Right atrium auricular region (tissue), 2 donors: ENCODE measurements at regions not wholly inside any gene's neighbourhood (a gene's known extent, or its start where the extent isn't known, plus 50 kb on each side); places are given as distances from the start of the nearest gene placed in this dataset.

Experiments used
- DNase-seq: peaks from one replicate; pipeline ENCODE4 v3.0.0-alpha.2; 2019; ENCODE audit warnings: low spot score
- H3K27ac ChIP-seq, 2 donors: fragments of 200-600 bp; sonication (generic); 1 replicate in 1 of 2; 2 replicates in 1 of 2; pipeline ENCODE4 v1.5.1; 2016 to 2019
- H3K27me3 ChIP-seq, 2 donors: fragments of 200-600 bp; sonication (generic); one replicate each; pipeline versions ENCODE4 v1.5.1 to v1.6.0; 2017 to 2019
- H3K36me3 ChIP-seq: fragments of 200-600 bp; sonication (generic); one replicate; pipeline ENCODE4 v1.5.1; 2016
- H3K4me1 ChIP-seq, 2 donors: fragments of 200-600 bp; sonication (generic); one replicate each; pipeline versions ENCODE4 v1.5.1 to v1.6.0; 2017 to 2019
- H3K4me3 ChIP-seq, 2 donors: fragments of 200-600 bp; sonication (generic); 1 replicate in 1 of 2; 2 replicates in 1 of 2; pipeline ENCODE4 v1.5.1; 2017 to 2019; ENCODE audit warnings: mild to moderate bottlenecking in 1 of 2, moderate library complexity in 1 of 2
- H3K9me3 ChIP-seq, 2 donors: fragments of 200-600 bp; sonication (generic); one replicate each; pipeline ENCODE4 v1.5.1; 2019
- CTCF ChIP-seq, 2 donors: fragments of 200-600 bp; sonication (generic); IDR thresholded peaks; one replicate each; pipeline ENCODE4 v1.5.1; 2019; ENCODE audit warnings: antibody characterized with exemption in 2 of 2

GRCh38 chr14:53384073-53384472 lies 230.9 kb upstream of the DDHD1 start:
- no peaks in the 10 kb centered on the region for H3K36me3 ChIP-seq
- H3K27ac ChIP-seq, result no peak overlapping the region
- no peak overlapping the region for H3K4me3 ChIP-seq
- no peak for DNase-seq
- TF ChIP-seq CTCF (IDR thresholded peaks at IDR 0.05), result no peak
- no peaks in the 10 kb centered on the region for H3K4me1 ChIP-seq
- H3K27me3 ChIP-seq, result no peaks in the 10 kb centered on the region
- H3K9me3 ChIP-seq, result no peaks in the 10 kb centered on the region

- H3K4me3 ChIP-seq, result no peak overlapping the region
- H3K4me1 ChIP-seq, result no peaks in the 10 kb centered on the region
- no peak for DNase-seq
- no peaks in the 10 kb centered on the region for H3K36me3 ChIP-seq
- no peaks in the 10 kb centered on the region for H3K9me3 ChIP-seq
- no peak for TF ChIP-seq CTCF (IDR thresholded peaks at IDR 0.05)
- H3K27me3 ChIP-seq, result no peaks in the 10 kb centered on the region
- H3K27ac ChIP-seq, result no peak overlapping the region
Observed at GRCh38 chr14:53381895-53382294, 228.8 kb upstream of the DDHD1 start.

GRCh38 chr14:53380867-53381225 lies 227.7 kb upstream of the DDHD1 start:
- no peak for TF ChIP-seq CTCF (IDR thresholded peaks at IDR 0.05)
- no peak overlapping the region for H3K4me3 ChIP-seq
- H3K27me3 ChIP-seq, result no peaks in the 10 kb centered on the region
- no peaks in the 10 kb centered on the region for H3K36me3 ChIP-seq
- DNase-seq, result no peak
- H3K4me1 ChIP-seq, result peaks cover 0 to 5% of the 10 kb centered on the region in 2 donors
- no peaks in the 10 kb centered on the region for H3K9me3 ChIP-seq
- H3K27ac ChIP-seq, result no peak overlapping the region

- no peak overlapping the region for H3K4me3 ChIP-seq
- no peaks in the 10 kb centered on the region for H3K36me3 ChIP-seq
- no peak for TF ChIP-seq CTCF (IDR thresholded peaks at IDR 0.05)
- no peaks in the 10 kb centered on the region for H3K27me3 ChIP-seq
- H3K27ac ChIP-seq, result no peak overlapping the region
- no peaks in the 10 kb centered on the region for H3K9me3 ChIP-seq
- H3K4me1 ChIP-seq, result peaks cover 0 to 11% of the 10 kb centered on the region in 2 donors
- DNase-seq, result no peak
Observed at GRCh38 chr14:53380052-53380866, 227.1 kb upstream of the DDHD1 start.

- Histone ChIP-seq H3K36me3 (no peaks in the 10 kb centered on the region), H3K27ac (no peak overlapping the region), H3K27me3 (no peaks in the 10 kb centered on the region), H3K4me1 (peaks cover 0 to 12% of the 10 kb centered on the region in 2 donors), H3K9me3 (no peaks in the 10 kb centered on the region), H3K4me3 (no peak overlapping the region)
- TF ChIP-seq CTCF (IDR thresholded peaks at IDR 0.05), result no peak
- no peak for DNase-seq
Observed at GRCh38 chr14:53378142-53378541, 225.0 kb upstream of the DDHD1 start.

- peak overlapping the region in 1 of 2 donors; percentile 30 for H3K27ac ChIP-seq
- TF ChIP-seq CTCF (IDR thresholded peaks at IDR 0.05), result no peak
Observed at GRCh38 chr14:53376064-53376463, 222.9 kb upstream of the DDHD1 start.

More at GRCh38 chr14:53376064-53376463, 222.9 kb upstream of the DDHD1 start:
- Histone ChIP-seq H3K27me3 (no peaks in the 10 kb centered on the region), H3K4me3 (no peak overlapping the region), H3K9me3 (no peaks in the 10 kb centered on the region), H3K4me1 (peaks cover 0 to 12% of the 10 kb centered on the region in 2 donors), H3K36me3 (no peaks in the 10 kb centered on the region)
- DNase-seq, result no peak
